Upper lobe of right lung (tissue), 1 donor: ENCODE measurements at regions not wholly inside any gene's neighbourhood (a gene's known extent, or its start where the extent isn't known, plus 50 kb on each side); places are given as distances from the start of the nearest gene placed in this dataset.

Source experiments
- ATAC-seq: fragments of 200-7000 bp; cut with Tn5 transposase; one replicate; pipeline ENCODE4 v1.9.1; 2020; ENCODE audit warnings: mild to moderate bottlenecking, moderate library complexity
- DNase-seq: peaks from one replicate; pipeline ENCODE4 v3.0.0-alpha.2; 2020
- H3K27ac ChIP-seq: fragments of 200-600 bp; one replicate; pipeline ENCODE4 v1.8.0; 2022
- H3K27me3 ChIP-seq: fragments of 200-600 bp; one replicate; pipeline ENCODE4 v1.8.0; 2022; ENCODE audit warnings: mild to moderate bottlenecking
- H3K36me3 ChIP-seq: fragments of 200-600 bp; one replicate; pipeline ENCODE4 v1.8.0; 2022
- H3K4me1 ChIP-seq: fragments of 200-600 bp; one replicate; pipeline ENCODE4 v1.8.0; 2022
- H3K4me3 ChIP-seq: fragments of 200-600 bp; one replicate; pipeline ENCODE4 v1.8.0; 2022; ENCODE audit warnings: mild to moderate bottlenecking
- H3K9me3 ChIP-seq: fragments of 200-600 bp; one replicate; pipeline ENCODE4 v1.8.0; 2022
- CTCF ChIP-seq: fragments of 200-600 bp; IDR thresholded peaks from one replicate; pipeline ENCODE4 v1.8.0; 2022; ENCODE audit warnings: antibody characterized with exemption
- intact Hi-C: fragments of 100-400 bp; cut with DNase I; formaldehyde crosslinking; loops from one replicate; pipeline ENCODE4 v1.11.0; 2022
- donor health status: DM: no; HTN: yes; CAD: no; lungs with severe emphysema.

DNA sequence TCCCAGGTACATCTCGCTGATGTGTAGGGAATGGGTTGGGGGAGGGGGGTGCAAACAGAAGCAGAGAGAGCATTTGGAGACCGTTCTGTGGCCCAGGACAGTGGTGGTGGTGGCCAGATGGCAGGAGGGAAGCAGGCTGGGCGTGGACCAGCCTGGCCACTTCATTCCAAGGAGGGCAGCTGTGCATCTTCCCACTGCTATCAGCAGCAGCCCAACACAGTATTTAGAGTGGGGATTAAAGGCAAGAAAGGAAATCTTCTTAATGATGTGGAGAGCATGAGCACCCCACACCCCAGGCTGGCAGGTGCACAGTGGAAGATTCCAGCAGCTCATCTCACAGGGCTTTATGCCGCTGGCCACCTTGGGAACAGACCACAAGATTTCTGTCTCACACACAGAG, 198.7 kb downstream of the NPHP4 start:
- peaks cover 9% of the 10 kb centered on the region for H3K27me3 ChIP-seq
- no peaks in the 10 kb centered on the region for H3K9me3 ChIP-seq
- no peak overlapping the region for H3K27ac ChIP-seq
- H3K36me3 ChIP-seq, result no peaks in the 10 kb centered on the region
- no peaks in the 10 kb centered on the region for H3K4me1 ChIP-seq
- ATAC-seq, result no peak
- intact Hi-C loops, result no loop called here
- TF ChIP-seq CTCF, result no peak
- DNase-seq, result no peak
- no peak overlapping the region for H3K4me3 ChIP-seq

GRCh38 chr1:5781079-5781478, 211.1 kb downstream of the NPHP4 start:
- ATAC-seq, result no peak
- intact Hi-C loops, result no loop called here
- Histone ChIP-seq H3K4me1 (no peaks in the 10 kb centered on the region), H3K4me3 (no peak overlapping the region), H3K9me3 (no peaks in the 10 kb centered on the region), H3K36me3 (no peaks in the 10 kb centered on the region), H3K27me3 (peaks cover 5% of the 10 kb centered on the region), H3K27ac (no peak overlapping the region)
- peak; percentile 11 for DNase-seq
- TF ChIP-seq CTCF, result no peak

DNA sequence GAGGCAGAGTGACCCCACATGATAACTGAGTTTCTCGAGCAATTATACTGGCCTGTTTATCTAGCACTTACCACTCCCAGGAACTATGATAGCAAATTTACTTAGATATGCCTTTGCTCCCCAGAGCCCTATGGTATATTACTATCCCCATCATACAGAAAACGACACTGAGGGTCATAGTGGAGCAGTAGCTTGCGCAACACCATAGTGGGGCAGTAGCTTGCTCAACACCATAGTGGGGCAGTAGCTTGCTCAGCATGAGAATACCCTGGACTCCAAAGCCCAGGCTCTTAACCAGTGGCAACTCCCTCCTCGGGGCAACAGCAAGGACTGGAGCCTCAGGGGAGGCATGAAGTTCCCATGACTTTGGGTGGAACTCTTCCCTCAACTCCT, 211.9 kb downstream of the NPHP4 start:
- H3K27ac ChIP-seq, result no peak overlapping the region
- H3K4me1 ChIP-seq, result no peaks in the 10 kb centered on the region
- intact Hi-C loops, result no loop called here
- TF ChIP-seq CTCF, result no peak
- no peaks in the 10 kb centered on the region for H3K36me3 ChIP-seq
- ATAC-seq, result no peak
- no peak for DNase-seq
- peaks cover 5% of the 10 kb centered on the region for H3K27me3 ChIP-seq
- no peak overlapping the region for H3K4me3 ChIP-seq
- H3K9me3 ChIP-seq, result no peaks in the 10 kb centered on the region

GRCh38 chr1:5779608-5780323, 212.5 kb downstream of the NPHP4 start:
- Histone ChIP-seq H3K36me3 (no peaks in the 10 kb centered on the region), H3K27me3 (peaks cover 8% of the 10 kb centered on the region), H3K4me3 (no peak overlapping the region), H3K27ac (no peak overlapping the region), H3K4me1 (no peaks in the 10 kb centered on the region), H3K9me3 (no peaks in the 10 kb centered on the region)
- intact Hi-C loops, result no loop called here
- ATAC-seq, result no peak
- TF ChIP-seq CTCF, result no peak
- DNase-seq, result no peak

DNA sequence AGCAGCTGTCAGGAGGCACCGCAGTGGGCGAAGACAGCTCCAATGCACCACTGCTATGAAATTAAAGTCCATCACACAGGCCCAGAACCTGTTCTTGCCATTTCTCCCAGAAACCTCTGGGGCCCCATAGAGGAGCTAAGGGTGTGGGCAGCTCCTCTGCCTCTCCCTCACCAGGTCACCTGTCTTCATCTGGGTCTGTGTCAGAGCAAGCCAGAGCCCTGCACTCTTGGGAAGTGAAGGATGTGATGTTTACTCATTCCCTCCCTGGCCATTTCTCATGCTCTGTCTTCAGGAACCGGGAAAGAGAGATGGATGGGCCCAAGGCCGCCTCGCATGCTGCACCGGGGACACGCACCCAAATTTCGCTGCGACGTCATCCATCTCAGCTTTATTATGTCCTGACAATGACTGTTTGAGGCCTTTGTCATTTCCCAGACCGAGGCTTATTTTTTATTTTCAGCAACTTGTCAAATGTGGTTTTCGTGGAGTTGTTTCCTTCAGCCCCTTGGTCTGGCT, 216.1 kb downstream of the NPHP4 start:
- Histone ChIP-seq H3K27ac (no peak overlapping the region), H3K36me3 (no peaks in the 10 kb centered on the region), H3K27me3 (peaks cover 3% of the 10 kb centered on the region), H3K9me3 (no peaks in the 10 kb centered on the region), H3K4me1 (no peaks in the 10 kb centered on the region), H3K4me3 (no peak overlapping the region)
- DNase-seq (no peak), ATAC-seq (no peak)
- TF ChIP-seq CTCF, result no peak
- intact Hi-C loops, result no loop called here

DNA sequence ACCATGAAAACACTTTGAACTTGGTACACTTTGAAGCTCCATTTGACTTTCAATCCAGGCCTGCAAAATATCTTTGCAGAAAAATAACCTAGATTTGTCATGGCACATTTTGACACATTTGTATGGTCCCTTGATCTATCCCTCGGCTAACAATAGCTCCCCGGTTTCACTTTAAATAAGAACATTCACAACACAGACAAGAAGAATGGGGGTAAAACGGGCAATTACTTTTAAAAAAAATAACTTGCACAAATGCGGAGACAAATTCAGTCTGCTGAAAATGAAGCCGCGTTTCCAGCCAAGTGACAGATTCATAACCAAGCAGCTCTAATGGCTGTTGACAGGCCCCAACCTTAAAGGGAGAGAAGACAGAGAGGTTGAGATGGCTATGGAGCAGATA, 218.2 kb downstream of the NPHP4 start:
- Histone ChIP-seq H3K4me3 (no peak overlapping the region), H3K4me1 (no peaks in the 10 kb centered on the region), H3K36me3 (no peaks in the 10 kb centered on the region), H3K27ac (no peak overlapping the region), H3K9me3 (no peaks in the 10 kb centered on the region), H3K27me3 (peaks cover 12% of the 10 kb centered on the region)
- no peak for ATAC-seq
- intact Hi-C loops, result no loop called here
- no peak for DNase-seq
- no peak for TF ChIP-seq CTCF
